ENCODE measurements at regions not wholly inside any gene's neighbourhood (a gene's known extent, or its start where the extent isn't known, plus 50 kb on each side); places are given as distances from the start of the nearest gene placed in this dataset.
"Not testable (repeated sequence)": the region's sequence is repeated elsewhere in the genome, so short reads cannot be mapped to it uniquely, and the experiment has no call there.

DNA sequence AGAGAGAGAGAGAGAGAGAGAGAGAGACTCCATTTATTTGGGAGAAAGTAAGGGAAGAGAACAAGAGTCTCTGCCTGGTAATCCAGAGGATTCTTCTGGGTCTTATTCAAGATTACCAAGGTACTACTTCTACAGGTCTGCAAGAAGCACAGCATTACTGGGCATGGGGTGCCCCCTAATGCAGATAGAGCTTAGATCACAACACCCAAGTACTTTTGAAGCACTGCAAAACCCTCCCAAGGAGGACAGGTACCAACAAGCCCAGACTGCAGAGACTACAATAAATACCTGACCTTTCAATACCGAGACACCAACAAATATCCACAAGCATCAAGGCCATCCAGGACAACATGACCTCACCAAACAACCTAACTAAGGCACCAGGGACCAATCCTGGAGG lies 94.7 kb upstream of the PHF24 start:
- Histone ChIP-seq H3K27me3 (ENCODE audit: control insufficient read depth in 2 of 2, insufficient read depth in 2 of 2, low read length in 2 of 2) (no peaks in the 10 kb centered on the region), H3K36me3 (ENCODE audit: control insufficient read depth in 2 of 2, insufficient read depth in 2 of 2, low read length in 2 of 2) (no peaks in the 10 kb centered on the region), H3K9me3 (ENCODE audit: control insufficient read depth in 2 of 2, low read length in 2 of 2) (no peaks in the 10 kb centered on the region), H3K4me3 (ENCODE audit: low read length in 2 of 2) (no peak overlapping the region), H3K27ac (ENCODE audit: low read depth in 2 of 2, low read length in 2 of 2) (no peak overlapping the region), H3K9ac (ENCODE audit: low read depth in 1 of 2, low read length in 2 of 2) (no peak overlapping the region), H3K4me1 (ENCODE audit: control insufficient read depth in 2 of 2, insufficient read depth in 2 of 2, low read length in 2 of 2) (no peaks in the 10 kb centered on the region)

DNA sequence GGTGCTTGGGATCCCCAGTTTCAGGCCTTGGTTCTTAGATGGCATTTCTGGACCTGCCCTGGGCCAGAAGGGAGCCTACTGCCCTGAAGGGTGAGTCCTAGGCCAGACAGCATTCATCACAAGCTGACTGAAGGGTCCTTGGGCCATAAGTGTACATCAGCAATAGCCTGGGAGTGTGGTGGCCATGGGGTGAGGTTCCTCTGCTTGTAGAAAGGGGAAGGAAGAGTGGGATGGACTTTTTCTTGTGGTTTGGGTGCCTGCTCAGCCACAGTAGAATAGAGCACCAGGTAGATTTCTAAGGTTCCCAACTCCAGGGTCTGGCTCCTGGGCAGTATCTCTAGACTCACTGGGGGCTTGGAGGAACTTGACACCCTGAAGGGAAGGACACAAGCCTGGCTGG lies 95.2 kb upstream of the PHF24 start:
- Histone ChIP-seq H3K9me3 (ENCODE audit: control insufficient read depth in 2 of 2, low read length in 2 of 2) (no peaks in the 10 kb centered on the region), H3K9ac (ENCODE audit: low read depth in 1 of 2, low read length in 2 of 2) (no peak overlapping the region), H3K36me3 (ENCODE audit: control insufficient read depth in 2 of 2, insufficient read depth in 2 of 2, low read length in 2 of 2) (no peaks in the 10 kb centered on the region), H3K27me3 (ENCODE audit: control insufficient read depth in 2 of 2, insufficient read depth in 2 of 2, low read length in 2 of 2) (no peaks in the 10 kb centered on the region), H3K27ac (ENCODE audit: low read depth in 2 of 2, low read length in 2 of 2) (no peak overlapping the region), H3K4me1 (ENCODE audit: control insufficient read depth in 2 of 2, insufficient read depth in 2 of 2, low read length in 2 of 2) (no peaks in the 10 kb centered on the region), H3K4me3 (ENCODE audit: low read length in 2 of 2) (no peak overlapping the region)

DNA sequence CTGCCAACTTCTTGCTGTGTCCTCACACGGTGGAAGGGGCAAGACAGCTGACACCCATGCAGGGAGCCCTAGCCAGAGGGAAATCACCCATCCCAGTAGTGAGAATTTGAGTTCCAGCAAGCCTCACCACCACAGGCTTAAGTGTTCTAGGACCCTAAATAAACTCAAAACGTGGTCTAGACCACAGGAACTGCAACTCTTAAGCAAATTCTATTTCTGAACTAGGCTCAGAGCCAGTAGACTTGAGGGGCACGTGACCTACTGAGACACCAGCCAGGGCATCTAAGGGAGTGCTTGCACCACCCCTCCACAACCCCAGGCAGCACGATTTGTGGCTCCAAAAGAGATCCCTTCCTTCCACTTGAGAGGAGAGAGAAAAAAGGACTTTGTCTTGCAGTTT lies 96.0 kb upstream of the PHF24 start:
- Histone ChIP-seq H3K4me3 (ENCODE audit: low read length in 2 of 2) (no peak overlapping the region), H3K4me1 (ENCODE audit: control insufficient read depth in 2 of 2, insufficient read depth in 2 of 2, low read length in 2 of 2) (no peaks in the 10 kb centered on the region), H3K36me3 (ENCODE audit: control insufficient read depth in 2 of 2, insufficient read depth in 2 of 2, low read length in 2 of 2) (no peaks in the 10 kb centered on the region), H3K27me3 (ENCODE audit: control insufficient read depth in 2 of 2, insufficient read depth in 2 of 2, low read length in 2 of 2) (no peaks in the 10 kb centered on the region), H3K9ac (ENCODE audit: low read depth in 1 of 2, low read length in 2 of 2) (no peak overlapping the region), H3K9me3 (ENCODE audit: control insufficient read depth in 2 of 2, low read length in 2 of 2) (no peaks in the 10 kb centered on the region), H3K27ac (ENCODE audit: low read depth in 2 of 2, low read length in 2 of 2) (no peak overlapping the region)

DNA sequence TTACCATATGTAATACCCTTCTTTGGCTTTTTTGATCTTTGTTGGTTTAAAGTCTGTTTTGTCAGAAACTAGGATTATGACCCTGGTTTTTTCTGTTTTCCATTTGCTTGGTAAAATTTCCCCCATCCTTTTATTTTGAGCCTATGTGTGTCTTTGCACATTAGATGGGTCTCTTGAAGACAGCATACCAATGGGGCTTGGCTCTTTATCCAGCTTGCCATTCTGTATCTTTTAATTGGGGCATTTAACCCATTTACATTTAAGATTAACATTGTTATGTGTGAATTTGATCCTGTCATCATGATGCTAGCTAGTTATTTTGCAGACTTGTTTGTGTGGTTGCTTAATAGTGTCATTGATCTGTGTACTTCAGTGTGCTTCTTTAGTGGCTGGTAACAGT lies 103.1 kb upstream of the PHF24 start:
- H3K4me1 ChIP-seq (ENCODE audit: control insufficient read depth in 2 of 2, insufficient read depth in 2 of 2, low read length in 2 of 2); H3K9ac ChIP-seq (ENCODE audit: low read depth in 1 of 2, low read length in 2 of 2); H3K9me3 ChIP-seq (ENCODE audit: control insufficient read depth in 2 of 2, low read length in 2 of 2); H3K27me3 ChIP-seq (ENCODE audit: control insufficient read depth in 2 of 2, insufficient read depth in 2 of 2, low read length in 2 of 2); H3K4me3 ChIP-seq (ENCODE audit: low read length in 2 of 2); H3K27ac ChIP-seq (ENCODE audit: low read depth in 2 of 2, low read length in 2 of 2); H3K36me3 ChIP-seq (ENCODE audit: control insufficient read depth in 2 of 2, insufficient read depth in 2 of 2, low read length in 2 of 2): not testable (repeated sequence)

DNA sequence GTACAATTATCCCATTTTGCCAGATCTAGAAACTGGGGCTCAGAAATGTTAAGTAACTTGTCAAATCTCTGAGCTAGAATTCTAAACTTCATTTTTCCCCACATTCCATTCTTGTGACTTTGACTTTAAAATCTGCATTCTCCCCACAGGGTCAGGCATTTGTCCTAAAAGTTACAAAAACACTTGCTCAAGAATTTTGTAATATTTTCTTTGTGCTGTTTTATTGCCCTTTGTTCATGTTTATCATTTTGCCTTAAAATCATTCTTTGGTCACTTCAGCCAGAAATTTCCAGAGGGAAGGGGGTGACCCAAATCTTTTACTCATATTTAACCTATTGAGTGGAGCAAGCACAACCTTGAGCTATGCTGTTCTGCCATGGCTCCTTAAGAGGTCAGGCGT lies 120.1 kb upstream of the CCL21 start:
- peaks cover 0 to 7% of the 10 kb centered on the region in 2 donors for H3K27me3 ChIP-seq (ENCODE audit: control insufficient read depth in 2 of 2, insufficient read depth in 2 of 2, low read length in 2 of 2)
- no peak overlapping the region for H3K27ac ChIP-seq (ENCODE audit: low read depth in 2 of 2, low read length in 2 of 2)
- H3K9ac ChIP-seq (ENCODE audit: low read depth in 1 of 2, low read length in 2 of 2) = no peak overlapping the region
- H3K36me3 ChIP-seq (ENCODE audit: control insufficient read depth in 2 of 2, insufficient read depth in 2 of 2, low read length in 2 of 2) = no peaks in the 10 kb centered on the region
- H3K9me3 ChIP-seq (ENCODE audit: control insufficient read depth in 2 of 2, low read length in 2 of 2) = no peaks in the 10 kb centered on the region
- no peaks in the 10 kb centered on the region for H3K4me1 ChIP-seq (ENCODE audit: control insufficient read depth in 2 of 2, insufficient read depth in 2 of 2, low read length in 2 of 2)
- no peak overlapping the region for H3K4me3 ChIP-seq (ENCODE audit: low read length in 2 of 2)

DNA sequence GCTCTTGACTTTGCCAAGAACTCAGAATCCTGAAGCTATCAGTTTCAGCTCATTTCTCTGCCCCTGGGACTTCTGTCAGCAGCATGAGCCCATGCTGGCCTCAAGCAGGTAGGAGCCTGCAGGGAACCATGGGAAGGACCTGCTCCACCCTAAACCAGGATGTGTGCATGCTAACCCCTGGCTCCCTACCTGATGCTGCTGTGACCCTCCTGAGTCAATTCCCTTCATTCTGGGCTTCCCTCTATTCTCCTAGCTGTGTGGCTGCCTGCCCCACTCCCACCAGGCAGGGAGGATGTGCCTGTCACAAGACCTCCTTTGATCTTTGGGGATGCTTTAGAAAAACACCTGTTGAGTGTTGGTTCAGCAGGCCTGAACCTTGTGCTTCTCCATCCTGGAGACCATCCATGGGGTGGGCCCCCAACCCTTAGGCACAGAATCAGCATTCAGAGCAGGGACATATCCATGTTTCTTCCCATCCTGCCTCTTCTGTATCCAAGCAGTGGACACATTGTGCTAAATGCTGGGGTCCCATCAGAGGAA lies 117.1 kb upstream of the CCL21 start:
- Histone ChIP-seq H3K9ac (ENCODE audit: low read depth in 1 of 2, low read length in 2 of 2) (no peak overlapping the region), H3K27me3 (ENCODE audit: control insufficient read depth in 2 of 2, insufficient read depth in 2 of 2, low read length in 2 of 2) (peaks cover 0 to 7% of the 10 kb centered on the region in 2 donors), H3K27ac (ENCODE audit: low read depth in 2 of 2, low read length in 2 of 2) (no peak overlapping the region), H3K4me1 (ENCODE audit: control insufficient read depth in 2 of 2, insufficient read depth in 2 of 2, low read length in 2 of 2) (no peaks in the 10 kb centered on the region), H3K36me3 (ENCODE audit: control insufficient read depth in 2 of 2, insufficient read depth in 2 of 2, low read length in 2 of 2) (no peaks in the 10 kb centered on the region), H3K4me3 (ENCODE audit: low read length in 2 of 2) (no peak overlapping the region), H3K9me3 (ENCODE audit: control insufficient read depth in 2 of 2, low read length in 2 of 2) (no peaks in the 10 kb centered on the region)

DNA sequence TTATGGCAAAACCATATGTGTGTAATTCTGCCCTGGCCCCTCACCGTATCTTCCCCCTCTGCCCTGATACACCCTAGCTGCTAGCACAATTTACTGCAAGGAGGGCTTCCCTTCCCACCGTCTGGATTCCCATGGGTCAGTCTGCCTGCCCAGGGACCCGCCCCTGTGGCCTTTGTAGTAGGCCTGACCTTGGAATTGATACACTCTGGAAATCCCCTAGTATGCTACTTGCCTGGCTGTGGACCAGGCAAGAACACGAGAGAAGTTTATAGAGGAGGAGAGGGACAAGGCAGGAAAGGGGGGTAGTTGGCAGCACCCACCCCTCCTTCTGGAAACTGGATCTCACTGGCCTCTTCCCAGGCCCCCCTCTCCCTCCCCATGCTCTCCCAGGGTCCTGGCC lies 115.8 kb upstream of the CCL21 start:
- Histone ChIP-seq H3K36me3 (ENCODE audit: control insufficient read depth in 2 of 2, insufficient read depth in 2 of 2, low read length in 2 of 2) (no peaks in the 10 kb centered on the region), H3K9ac (ENCODE audit: low read depth in 1 of 2, low read length in 2 of 2) (no peak overlapping the region), H3K27ac (ENCODE audit: low read depth in 2 of 2, low read length in 2 of 2) (no peak overlapping the region), H3K4me1 (ENCODE audit: control insufficient read depth in 2 of 2, insufficient read depth in 2 of 2, low read length in 2 of 2) (no peaks in the 10 kb centered on the region), H3K4me3 (ENCODE audit: low read length in 2 of 2) (no peak overlapping the region), H3K9me3 (ENCODE audit: control insufficient read depth in 2 of 2, low read length in 2 of 2) (no peaks in the 10 kb centered on the region), H3K27me3 (ENCODE audit: control insufficient read depth in 2 of 2, insufficient read depth in 2 of 2, low read length in 2 of 2) (peaks cover 0 to 7% of the 10 kb centered on the region in 2 donors)

DNA sequence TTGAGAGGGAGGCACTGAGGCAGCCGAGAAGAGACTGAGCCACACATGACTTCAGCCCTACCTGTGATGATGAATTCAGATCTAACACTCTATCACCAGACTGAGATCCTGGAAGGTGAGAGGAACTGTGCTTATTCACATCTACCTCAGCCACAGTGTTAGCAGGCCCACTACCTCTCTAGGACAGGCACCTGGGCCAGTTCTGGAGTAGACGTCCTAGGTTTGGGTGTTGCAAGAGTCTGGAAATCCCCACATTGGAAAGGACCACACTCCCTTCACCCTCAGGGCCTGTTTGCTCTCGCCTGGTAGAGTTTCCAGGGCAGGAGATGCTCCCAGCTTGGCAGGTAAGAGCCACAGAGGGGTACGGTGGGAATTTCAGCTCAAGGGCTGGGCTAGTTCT lies 113.8 kb upstream of the CCL21 start:
- no peaks in the 10 kb centered on the region for H3K9me3 ChIP-seq (ENCODE audit: control insufficient read depth in 2 of 2, low read length in 2 of 2)
- H3K27me3 ChIP-seq (ENCODE audit: control insufficient read depth in 2 of 2, insufficient read depth in 2 of 2, low read length in 2 of 2) = peaks cover 0 to 3% of the 10 kb centered on the region in 2 donors
- H3K4me1 ChIP-seq (ENCODE audit: control insufficient read depth in 2 of 2, insufficient read depth in 2 of 2, low read length in 2 of 2) = no peaks in the 10 kb centered on the region
- no peak overlapping the region for H3K9ac ChIP-seq (ENCODE audit: low read depth in 1 of 2, low read length in 2 of 2)
- no peak overlapping the region for H3K27ac ChIP-seq (ENCODE audit: low read depth in 2 of 2, low read length in 2 of 2)
- H3K36me3 ChIP-seq (ENCODE audit: control insufficient read depth in 2 of 2, insufficient read depth in 2 of 2, low read length in 2 of 2) = no peaks in the 10 kb centered on the region
- H3K4me3 ChIP-seq (ENCODE audit: low read length in 2 of 2) = no peak overlapping the region

DNA sequence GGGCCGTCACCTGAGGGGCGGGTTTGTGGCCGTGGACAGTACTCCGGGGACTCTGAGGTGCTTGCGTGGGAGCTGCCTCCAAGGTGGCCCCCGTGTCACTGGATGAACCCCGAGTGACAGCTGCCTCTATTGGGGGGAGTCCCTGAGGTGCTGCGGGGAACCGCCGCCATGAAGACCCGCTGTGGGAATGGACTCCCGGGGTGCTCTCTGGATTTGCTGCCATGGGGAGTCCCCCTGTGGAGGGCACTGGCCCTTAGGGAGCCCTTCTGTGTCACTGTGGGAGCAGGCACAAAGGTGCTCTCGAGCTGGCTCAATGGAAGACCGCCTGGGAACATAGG lies 100.2 kb upstream of the CCL21 start:
- Histone ChIP-seq H3K9me3 (ENCODE audit: control insufficient read depth in 2 of 2, low read length in 2 of 2) (peaks cover 0 to under 1% of the 10 kb centered on the region in 2 donors), H3K27ac (ENCODE audit: low read depth in 2 of 2, low read length in 2 of 2) (no peak overlapping the region), H3K9ac (ENCODE audit: low read depth in 1 of 2, low read length in 2 of 2) (no peak overlapping the region), H3K4me3 (ENCODE audit: low read length in 2 of 2) (no peak overlapping the region), H3K36me3 (ENCODE audit: control insufficient read depth in 2 of 2, insufficient read depth in 2 of 2, low read length in 2 of 2) (no peaks in the 10 kb centered on the region), H3K27me3 (ENCODE audit: control insufficient read depth in 2 of 2, insufficient read depth in 2 of 2, low read length in 2 of 2) (no peaks in the 10 kb centered on the region), H3K4me1 (ENCODE audit: control insufficient read depth in 2 of 2, insufficient read depth in 2 of 2, low read length in 2 of 2) (no peaks in the 10 kb centered on the region)

DNA sequence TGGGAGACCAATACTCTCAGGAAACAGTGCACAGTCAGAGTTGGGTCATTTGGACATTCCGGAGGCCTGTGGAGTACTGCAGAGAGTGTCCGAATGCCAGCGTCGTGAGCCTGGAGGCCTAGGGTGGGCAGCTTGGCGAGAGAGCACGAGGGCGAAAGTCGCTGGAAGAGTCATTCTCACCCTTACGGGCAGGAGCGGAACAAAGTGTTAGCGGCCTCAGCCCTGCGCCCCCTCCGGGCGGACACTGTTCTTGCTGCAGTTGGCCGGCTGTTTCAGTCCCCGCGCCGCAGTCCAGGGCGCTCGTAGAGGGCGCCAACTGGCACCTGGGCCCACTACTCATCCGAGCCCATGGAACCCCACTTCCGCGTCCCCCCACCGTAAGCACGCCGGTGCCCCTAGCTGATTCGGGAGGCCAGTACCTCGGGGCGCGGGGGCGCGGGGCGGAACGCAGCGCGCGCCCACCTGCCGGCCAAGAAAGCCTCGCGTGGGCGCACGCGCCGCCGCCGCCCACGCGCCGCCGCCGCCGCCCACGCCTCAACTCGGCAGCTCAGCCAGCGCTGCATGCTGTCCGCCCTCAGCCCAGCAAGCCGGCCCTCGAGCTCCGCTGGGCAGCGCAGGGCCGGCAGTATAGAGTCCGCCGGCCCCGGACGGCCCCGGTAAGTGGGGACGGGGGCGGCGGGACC lies 99.7 kb upstream of the CCL21 start:
- Histone ChIP-seq H3K27me3 (ENCODE audit: control insufficient read depth in 2 of 2, insufficient read depth in 2 of 2, low read length in 2 of 2) (no peaks in the 10 kb centered on the region), H3K27ac (ENCODE audit: low read depth in 2 of 2, low read length in 2 of 2) (no peak overlapping the region), H3K9me3 (ENCODE audit: control insufficient read depth in 2 of 2, low read length in 2 of 2) (peaks cover 0 to 2% of the 10 kb centered on the region in 2 donors), H3K4me1 (ENCODE audit: control insufficient read depth in 2 of 2, insufficient read depth in 2 of 2, low read length in 2 of 2) (no peaks in the 10 kb centered on the region), H3K4me3 (ENCODE audit: low read length in 2 of 2) (peak overlapping the region in 1 of 2 donors; percentile 15), H3K9ac (ENCODE audit: low read depth in 1 of 2, low read length in 2 of 2) (no peak overlapping the region), H3K36me3 (ENCODE audit: control insufficient read depth in 2 of 2, insufficient read depth in 2 of 2, low read length in 2 of 2) (no peaks in the 10 kb centered on the region)

DNA sequence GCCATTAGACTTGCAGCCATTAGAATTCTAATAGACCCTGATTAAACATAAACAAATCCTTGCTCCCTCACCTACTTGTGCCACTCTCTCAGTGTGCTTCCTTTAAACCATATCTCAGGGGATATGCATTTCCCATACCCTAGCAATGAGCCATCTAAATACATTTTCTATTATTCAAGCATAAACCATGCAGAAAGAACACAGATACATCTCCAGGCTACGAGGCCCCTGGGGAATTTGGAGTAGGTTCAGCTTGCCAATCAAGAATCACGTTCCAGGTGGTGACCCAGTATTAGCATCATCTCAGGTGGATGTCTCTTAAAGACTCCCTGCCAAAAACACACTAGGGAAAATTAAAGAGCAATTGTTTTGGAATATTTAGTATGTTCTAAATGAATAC lies 93.0 kb upstream of the CCL21 start:
- Histone ChIP-seq H3K9ac (ENCODE audit: low read depth in 1 of 2, low read length in 2 of 2) (no peak overlapping the region), H3K9me3 (ENCODE audit: control insufficient read depth in 2 of 2, low read length in 2 of 2) (peaks cover 0 to 2% of the 10 kb centered on the region in 2 donors), H3K36me3 (ENCODE audit: control insufficient read depth in 2 of 2, insufficient read depth in 2 of 2, low read length in 2 of 2) (no peaks in the 10 kb centered on the region), H3K27me3 (ENCODE audit: control insufficient read depth in 2 of 2, insufficient read depth in 2 of 2, low read length in 2 of 2) (no peaks in the 10 kb centered on the region), H3K27ac (ENCODE audit: low read depth in 2 of 2, low read length in 2 of 2) (no peak overlapping the region), H3K4me1 (ENCODE audit: control insufficient read depth in 2 of 2, insufficient read depth in 2 of 2, low read length in 2 of 2) (no peaks in the 10 kb centered on the region), H3K4me3 (ENCODE audit: low read length in 2 of 2) (no peak overlapping the region)

Measured in mucosa of rectum (tissue), 2 donors.